CD4-positive, alpha-beta T cell (primary cell): ENCODE measurements at regions not wholly inside any gene's neighbourhood (a gene's known extent, or its start where the extent isn't known, plus 50 kb on each side); places are given as distances from the start of the nearest gene placed in this dataset.

Experiments used
- ATAC-seq: fragments of 200-7000 bp; cut with Tn5 transposase; one replicate; pipeline ENCODE4 v1.10.0; 2022; ENCODE audit warnings: mild to moderate bottlenecking; ENCODE audit not compliant: poor library complexity
- CTCF ChIA-PET: fragments of 350-600 bp; sonication (Branson Sonifier 250); formaldehyde crosslinking; loops from one replicate; lab custom pipeline; 2021; ENCODE audit warnings: antibody characterized with exemption, inconsistent platforms; lab: Charles Lee
- POLR2A ChIA-PET: fragments of 350-600 bp; sonication (Branson Sonifier 250); formaldehyde crosslinking; loops from one replicate; lab custom pipeline; 2021; ENCODE audit warnings: antibody characterized with exemption, inconsistent platforms; lab: Charles Lee
- DNase-seq, 14 experiments: peaks; one replicate each; pipeline ENCODE4 v3.0.0-alpha.2; 2013 to 2020; ENCODE audit warnings: mixed read lengths in 2 of 14
- H3K27ac ChIP-seq, 2 donors: one replicate each; pipeline versions ENCODE4 v1.5.1 to v1.7.0; 2013; ENCODE audit warnings: low read length in 2 of 2, low read depth in 1 of 2, mild to moderate bottlenecking in 1 of 2
- H3K27me3 ChIP-seq, 2 experiments: 1 replicate in 1 of 2; 2 replicates in 1 of 2; pipeline versions ENCODE4 v1.6.1 to v1.7.0; 2013; ENCODE audit warnings: low read length in 2 of 2, control low read depth in 1 of 2, mild to moderate bottlenecking in 1 of 2, moderate library complexity in 1 of 2; ENCODE audit not compliant: insufficient read depth in 2 of 2, control insufficient read depth in 1 of 2
- H3K36me3 ChIP-seq: one replicate; pipeline ENCODE4 v1.6.1; 2013; ENCODE audit warnings: low read length, control low read depth; ENCODE audit not compliant: insufficient read depth
- H3K4me1 ChIP-seq: one replicate; pipeline ENCODE4 v1.6.1; 2013; ENCODE audit warnings: low read length, control low read depth; ENCODE audit not compliant: insufficient read depth
- H3K4me3 ChIP-seq: one replicate; pipeline ENCODE4 v1.5.1; 2013; ENCODE audit warnings: mild to moderate bottlenecking, low read length, moderate library complexity
- H3K9me3 ChIP-seq, 2 experiments: 1 replicate in 1 of 2; 2 replicates in 1 of 2; pipeline versions ENCODE4 v1.6.1 to v1.7.0; 2013; ENCODE audit warnings: low read length in 2 of 2, mild to moderate bottlenecking in 2 of 2, control low read depth in 1 of 2, moderate library complexity in 1 of 2; ENCODE audit not compliant: control insufficient read depth in 1 of 2, insufficient read depth in 1 of 2
- H3K27ac Mint-ChIP-seq: one replicate; pipeline ENCODE4 v1.8.0; 2020; ENCODE audit warnings: mixed read lengths
- H3K27me3 Mint-ChIP-seq: one replicate; pipeline ENCODE4 v1.8.0; 2021; ENCODE audit warnings: mixed read lengths
- H3K36me3 Mint-ChIP-seq: one replicate; pipeline ENCODE4 v1.8.0; 2021; ENCODE audit warnings: low read depth, mixed read lengths
- H3K4me1 Mint-ChIP-seq: one replicate; pipeline ENCODE4 v1.8.0; 2021; ENCODE audit warnings: low read depth, mixed read lengths
- H3K4me3 Mint-ChIP-seq: one replicate; pipeline ENCODE4 v1.8.0; 2020; ENCODE audit warnings: mild to moderate bottlenecking, mixed read lengths
- H3K9me3 Mint-ChIP-seq: one replicate; pipeline ENCODE4 v1.8.0; 2020; ENCODE audit warnings: mixed read lengths
- intact Hi-C, 2 experiments: fragments of 100-400 bp; cut with DNase I in 1 of 2; cut with micrococcal nuclease in 1 of 2; formaldehyde crosslinking; loops; one replicate each; pipeline versions ENCODE4 v1.15.1 to v1.9.0; 2023 to 2025; cut with DNase I, micrococcal nuclease
- TF ChIP-seq, protein P1 (sequence below): fragments of 200-600 bp; IDR thresholded peaks from one replicate; pipeline ENCODE4 v1.8.0; 2022; ENCODE audit warnings: antibody characterized with exemption, mild to moderate bottlenecking

DNA sequence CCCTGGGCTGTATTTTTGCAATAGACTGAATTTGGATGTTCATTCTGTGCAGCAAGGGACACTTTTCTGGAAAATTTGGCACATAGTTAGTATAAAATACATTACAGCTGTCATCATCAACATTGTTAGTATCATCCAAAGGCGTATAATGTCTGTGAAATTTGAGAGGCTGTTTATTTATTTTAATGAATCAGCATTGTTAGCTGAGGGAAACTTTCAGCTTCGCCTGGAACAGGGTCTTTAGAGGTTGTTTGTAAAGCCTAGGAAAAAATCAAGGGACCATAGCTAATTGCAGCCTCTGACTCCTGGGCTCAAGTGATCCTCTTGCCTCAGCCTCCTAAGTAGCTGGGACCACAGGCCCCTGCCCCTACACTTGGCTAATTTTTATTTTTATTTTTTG lies 106.8 kb upstream of the USP24 start:
- H3K36me3 Mint-ChIP-seq = no peaks in the 10 kb centered on the region
- no peaks in the 10 kb centered on the region for H3K4me1 Mint-ChIP-seq
- H3K4me3 ChIP-seq = no peak overlapping the region
- no peak overlapping the region for H3K27ac ChIP-seq
- H3K4me3 Mint-ChIP-seq = no peak overlapping the region
- H3K27ac Mint-ChIP-seq = no peak overlapping the region
- no peaks in the 10 kb centered on the region for H3K27me3 ChIP-seq
- TF ChIP-seq, protein P1, sequence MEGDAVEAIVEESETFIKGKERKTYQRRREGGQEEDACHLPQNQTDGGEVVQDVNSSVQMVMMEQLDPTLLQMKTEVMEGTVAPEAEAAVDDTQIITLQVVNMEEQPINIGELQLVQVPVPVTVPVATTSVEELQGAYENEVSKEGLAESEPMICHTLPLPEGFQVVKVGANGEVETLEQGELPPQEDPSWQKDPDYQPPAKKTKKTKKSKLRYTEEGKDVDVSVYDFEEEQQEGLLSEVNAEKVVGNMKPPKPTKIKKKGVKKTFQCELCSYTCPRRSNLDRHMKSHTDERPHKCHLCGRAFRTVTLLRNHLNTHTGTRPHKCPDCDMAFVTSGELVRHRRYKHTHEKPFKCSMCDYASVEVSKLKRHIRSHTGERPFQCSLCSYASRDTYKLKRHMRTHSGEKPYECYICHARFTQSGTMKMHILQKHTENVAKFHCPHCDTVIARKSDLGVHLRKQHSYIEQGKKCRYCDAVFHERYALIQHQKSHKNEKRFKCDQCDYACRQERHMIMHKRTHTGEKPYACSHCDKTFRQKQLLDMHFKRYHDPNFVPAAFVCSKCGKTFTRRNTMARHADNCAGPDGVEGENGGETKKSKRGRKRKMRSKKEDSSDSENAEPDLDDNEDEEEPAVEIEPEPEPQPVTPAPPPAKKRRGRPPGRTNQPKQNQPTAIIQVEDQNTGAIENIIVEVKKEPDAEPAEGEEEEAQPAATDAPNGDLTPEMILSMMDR = no peak
- no peaks in the 10 kb centered on the region for H3K9me3 Mint-ChIP-seq
- no peaks in the 10 kb centered on the region for H3K4me1 ChIP-seq
- POLR2A ChIA-PET = no interaction called here
- no peaks in the 10 kb centered on the region for H3K9me3 ChIP-seq
- CTCF ChIA-PET = no interaction called here
- intact Hi-C loops = no loop called here
- no peaks in the 10 kb centered on the region for H3K36me3 ChIP-seq
- no peak for ATAC-seq
- DNase-seq = no peak
- H3K27me3 Mint-ChIP-seq = no peaks in the 10 kb centered on the region

DNA sequence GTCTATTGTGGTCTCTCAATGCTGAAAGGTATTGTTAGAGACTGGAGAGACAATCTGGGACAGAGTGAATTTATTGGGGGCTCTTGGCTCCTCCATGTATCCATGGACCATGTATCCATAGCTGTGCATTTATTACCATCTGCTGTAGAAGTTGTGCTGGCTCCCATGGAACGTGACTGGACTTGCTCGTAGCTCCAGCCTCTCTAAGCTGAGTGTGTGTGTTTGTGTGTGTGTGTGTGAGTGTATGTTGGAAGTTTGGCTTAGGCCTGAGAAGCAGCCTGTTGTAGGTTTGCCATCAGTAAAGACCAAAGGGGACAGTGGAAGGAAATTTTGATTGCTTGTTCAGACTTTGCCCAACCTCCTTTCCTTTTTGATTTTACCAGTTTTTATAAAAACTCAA lies 105.7 kb upstream of the USP24 start:
- Mint-ChIP-seq H3K9me3 (no peaks in the 10 kb centered on the region), H3K36me3 (no peaks in the 10 kb centered on the region), H3K4me3 (no peak overlapping the region), H3K4me1 (no peaks in the 10 kb centered on the region), H3K27ac (no peak overlapping the region), H3K27me3 (no peaks in the 10 kb centered on the region)
- TF ChIP-seq, protein P1 = no peak
- H3K4me3 ChIP-seq = no peak overlapping the region
- no peaks in the 10 kb centered on the region for H3K36me3 ChIP-seq
- intact Hi-C loops = no loop called here
- H3K27me3 ChIP-seq = no peaks in the 10 kb centered on the region
- ChIA-PET CTCF (no interaction called here), POLR2A (no interaction called here)
- no peak overlapping the region for H3K27ac ChIP-seq
- no peaks in the 10 kb centered on the region for H3K4me1 ChIP-seq
- ATAC-seq (no peak), DNase-seq (no peak)
- H3K9me3 ChIP-seq = no peaks in the 10 kb centered on the region

DNA sequence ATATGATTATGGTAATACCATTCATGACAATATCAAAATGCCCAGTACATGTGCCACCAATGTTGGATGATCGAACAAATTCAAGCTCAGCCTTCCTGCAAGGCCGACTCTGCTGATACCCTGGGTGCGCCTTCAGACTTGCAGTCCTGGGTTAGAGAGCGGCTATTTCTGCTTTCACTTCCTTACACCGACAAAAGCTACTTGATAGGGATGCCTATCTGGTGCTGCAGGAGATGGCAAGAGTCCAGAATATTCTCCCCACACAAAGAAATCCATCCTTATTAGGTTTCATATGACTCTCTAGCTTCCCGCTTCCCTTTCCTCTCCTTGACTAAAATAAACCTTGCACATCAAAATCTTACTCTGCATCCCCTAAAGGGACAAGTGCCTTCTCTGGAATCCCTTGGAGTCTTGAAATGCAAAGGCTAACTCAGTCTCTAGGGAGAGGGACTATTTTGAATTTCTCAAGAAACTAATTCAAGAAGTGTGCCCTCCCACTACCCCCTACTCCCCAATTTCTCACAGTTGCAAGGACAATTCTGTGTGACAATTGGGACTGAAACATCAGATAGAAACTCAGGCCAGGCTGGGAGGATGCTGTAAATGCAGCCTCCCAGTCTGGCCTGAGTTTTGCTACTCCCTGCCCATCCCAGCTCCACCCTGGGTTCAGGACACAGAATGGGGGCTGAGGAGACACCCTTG lies 103.1 kb upstream of the USP24 start:
- no peak for ATAC-seq
- Histone ChIP-seq H3K27me3 (no peaks in the 10 kb centered on the region), H3K4me3 (no peak overlapping the region), H3K36me3 (no peaks in the 10 kb centered on the region), H3K4me1 (no peaks in the 10 kb centered on the region), H3K27ac (no peak overlapping the region), H3K9me3 (no peaks in the 10 kb centered on the region)
- no peak overlapping the region for H3K27ac Mint-ChIP-seq
- POLR2A ChIA-PET = no interaction called here
- TF ChIP-seq, protein P1 = no peak
- DNase-seq = no peak
- H3K27me3 Mint-ChIP-seq = no peaks in the 10 kb centered on the region
- H3K9me3 Mint-ChIP-seq = no peaks in the 10 kb centered on the region
- CTCF ChIA-PET = no interaction called here
- intact Hi-C loops = no loop called here
- H3K4me3 Mint-ChIP-seq = no peak overlapping the region
- H3K36me3 Mint-ChIP-seq = no peaks in the 10 kb centered on the region
- H3K4me1 Mint-ChIP-seq = no peaks in the 10 kb centered on the region
